ENCODE measurements at regions not wholly inside any gene's neighbourhood (a gene's known extent, or its start where the extent isn't known, plus 50 kb on each side); places are given as distances from the start of the nearest gene placed in this dataset.

- TF ChIP-seq CTCF (IDR thresholded peaks at IDR 0.05; ENCODE audit: borderline replicate concordance, control extremely low read depth, extremely low read depth, insufficient read depth, missing control alignments) = no peak
- in situ Hi-C loops (cut with MboI; ENCODE audit: low sequenced_read_pairs, unreplicated experiment) = no loop called here
- no peak for DNase-seq (ENCODE audit: low spot score)
Measured at GRCh38 chrX:80098038-80098437, 83.5 kb downstream of the TBX22 start.

GRCh38 chrX:80120335-80120734 lies 105.8 kb downstream of the TBX22 start:
- TF ChIP-seq CTCF (IDR thresholded peaks at IDR 0.05; ENCODE audit: borderline replicate concordance, control extremely low read depth, extremely low read depth, insufficient read depth, missing control alignments) = no peak
- in situ Hi-C loops (cut with MboI; ENCODE audit: low sequenced_read_pairs, unreplicated experiment) = loop anchor here (25.0 kb wide), 1 partner anchor 108 kb away; the partner anchor contains the start of gene TBX22
- DNase-seq (ENCODE audit: low spot score) = no peak

- TF ChIP-seq CTCF (IDR thresholded peaks at IDR 0.05; ENCODE audit: borderline replicate concordance, control extremely low read depth, extremely low read depth, insufficient read depth, missing control alignments) = no peak
- in situ Hi-C loops (cut with MboI; ENCODE audit: low sequenced_read_pairs, unreplicated experiment) = no loop called here
- DNase-seq (ENCODE audit: low spot score) = no peak
Measured at GRCh38 chrX:80138938-80139337, 124.4 kb downstream of the TBX22 start.

- DNase-seq (ENCODE audit: low spot score) = no peak
- in situ Hi-C loops (cut with MboI; ENCODE audit: low sequenced_read_pairs, unreplicated experiment) = no loop called here
- TF ChIP-seq CTCF (IDR thresholded peaks at IDR 0.05; ENCODE audit: borderline replicate concordance, control extremely low read depth, extremely low read depth, insufficient read depth, missing control alignments) = no peak
Measured at GRCh38 chrX:80139564-80139963, 125.0 kb downstream of the TBX22 start.

GRCh38 chrX:80170581-80170980 lies 156.0 kb downstream of the TBX22 start:
- no peak for TF ChIP-seq CTCF (IDR thresholded peaks at IDR 0.05; ENCODE audit: borderline replicate concordance, control extremely low read depth, extremely low read depth, insufficient read depth, missing control alignments)
- in situ Hi-C loops (cut with MboI; ENCODE audit: low sequenced_read_pairs, unreplicated experiment) = no loop called here
- no peak for DNase-seq (ENCODE audit: low spot score)

- no peak for DNase-seq (ENCODE audit: low spot score)
- TF ChIP-seq CTCF (IDR thresholded peaks at IDR 0.05; ENCODE audit: borderline replicate concordance, control extremely low read depth, extremely low read depth, insufficient read depth, missing control alignments) = no peak
- in situ Hi-C loops (cut with MboI; ENCODE audit: low sequenced_read_pairs, unreplicated experiment) = no loop called here
Measured at GRCh38 chrX:80173261-80173660, 158.7 kb downstream of the TBX22 start.
